ENCODE measurements at regions not wholly inside any gene's neighbourhood (a gene's known extent, or its start where the extent isn't known, plus 50 kb on each side); places are given as distances from the start of the nearest gene placed in this dataset.

DNA sequence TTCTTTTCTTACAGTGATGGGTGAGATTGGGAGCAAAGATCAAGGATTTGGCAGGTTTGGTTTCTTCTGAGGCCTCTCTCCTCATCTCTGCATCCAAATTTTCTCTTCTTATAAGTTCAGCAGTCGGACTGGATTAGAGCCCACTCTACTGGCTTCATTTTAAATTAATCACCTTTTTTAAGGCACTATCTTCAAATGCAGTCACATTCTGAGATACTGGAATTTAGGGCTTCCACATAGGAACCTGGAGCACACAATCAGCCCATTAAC, 56.5 kb upstream of the PLSCR4 start:
- CTCF ChIA-PET, result no interaction called here

DNA sequence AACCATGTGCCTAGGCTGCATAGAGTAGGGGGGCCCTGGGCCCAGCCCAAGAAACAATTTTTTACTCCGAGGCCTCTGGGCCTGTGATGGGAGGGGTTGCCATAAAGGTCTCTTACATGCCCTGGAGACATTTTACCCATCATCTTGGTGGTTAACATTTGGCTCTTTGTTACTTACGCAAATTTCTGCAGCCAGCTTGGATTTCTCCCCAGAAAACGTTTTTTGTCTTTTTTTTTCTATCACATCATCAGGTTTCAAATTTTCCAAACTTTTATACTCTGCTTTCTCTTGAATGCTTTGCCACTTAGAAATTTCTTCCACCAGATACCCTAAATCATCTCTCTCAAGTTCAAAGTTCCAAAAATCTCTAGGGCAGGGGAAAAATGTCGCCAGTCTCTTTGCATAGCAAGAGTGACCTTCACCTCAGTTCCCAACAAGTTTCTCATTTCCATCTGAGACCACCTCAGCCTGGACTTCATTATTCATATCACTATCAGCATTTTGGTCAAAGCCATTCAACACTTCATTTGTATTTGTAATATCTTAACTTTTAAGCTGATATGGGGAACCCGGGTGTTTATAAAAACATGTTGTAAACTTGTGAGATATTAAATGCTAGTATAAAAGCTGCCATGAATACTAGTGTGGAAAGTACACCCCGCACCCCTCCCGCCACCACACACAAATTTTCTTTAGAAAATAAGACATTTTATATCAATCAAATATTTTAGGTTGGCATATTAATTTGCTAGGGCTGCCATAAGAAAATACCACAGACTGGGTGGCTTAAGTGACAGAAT, 56.0 kb upstream of the PLSCR4 start:
- CTCF ChIA-PET, result no interaction called here
- TF ChIP-seq, protein P1, sequence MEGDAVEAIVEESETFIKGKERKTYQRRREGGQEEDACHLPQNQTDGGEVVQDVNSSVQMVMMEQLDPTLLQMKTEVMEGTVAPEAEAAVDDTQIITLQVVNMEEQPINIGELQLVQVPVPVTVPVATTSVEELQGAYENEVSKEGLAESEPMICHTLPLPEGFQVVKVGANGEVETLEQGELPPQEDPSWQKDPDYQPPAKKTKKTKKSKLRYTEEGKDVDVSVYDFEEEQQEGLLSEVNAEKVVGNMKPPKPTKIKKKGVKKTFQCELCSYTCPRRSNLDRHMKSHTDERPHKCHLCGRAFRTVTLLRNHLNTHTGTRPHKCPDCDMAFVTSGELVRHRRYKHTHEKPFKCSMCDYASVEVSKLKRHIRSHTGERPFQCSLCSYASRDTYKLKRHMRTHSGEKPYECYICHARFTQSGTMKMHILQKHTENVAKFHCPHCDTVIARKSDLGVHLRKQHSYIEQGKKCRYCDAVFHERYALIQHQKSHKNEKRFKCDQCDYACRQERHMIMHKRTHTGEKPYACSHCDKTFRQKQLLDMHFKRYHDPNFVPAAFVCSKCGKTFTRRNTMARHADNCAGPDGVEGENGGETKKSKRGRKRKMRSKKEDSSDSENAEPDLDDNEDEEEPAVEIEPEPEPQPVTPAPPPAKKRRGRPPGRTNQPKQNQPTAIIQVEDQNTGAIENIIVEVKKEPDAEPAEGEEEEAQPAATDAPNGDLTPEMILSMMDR (IDR thresholded peaks at IDR 0.05; ENCODE audit: control extremely low read depth, extremely low read depth, low read depth, missing control alignments), result no peak
- no peak for DNase-seq (ENCODE audit: extremely low spot score)
- POLR2A ChIA-PET, result no interaction called here

More for the DNA sequence above, 56.5 kb upstream of the PLSCR4 start:
- DNase-seq (ENCODE audit: extremely low spot score), result no peak
- POLR2A ChIA-PET, result no interaction called here
- TF ChIP-seq, protein P1 (IDR thresholded peaks at IDR 0.05; ENCODE audit: control extremely low read depth, extremely low read depth, low read depth, missing control alignments), result no peak

DNA sequence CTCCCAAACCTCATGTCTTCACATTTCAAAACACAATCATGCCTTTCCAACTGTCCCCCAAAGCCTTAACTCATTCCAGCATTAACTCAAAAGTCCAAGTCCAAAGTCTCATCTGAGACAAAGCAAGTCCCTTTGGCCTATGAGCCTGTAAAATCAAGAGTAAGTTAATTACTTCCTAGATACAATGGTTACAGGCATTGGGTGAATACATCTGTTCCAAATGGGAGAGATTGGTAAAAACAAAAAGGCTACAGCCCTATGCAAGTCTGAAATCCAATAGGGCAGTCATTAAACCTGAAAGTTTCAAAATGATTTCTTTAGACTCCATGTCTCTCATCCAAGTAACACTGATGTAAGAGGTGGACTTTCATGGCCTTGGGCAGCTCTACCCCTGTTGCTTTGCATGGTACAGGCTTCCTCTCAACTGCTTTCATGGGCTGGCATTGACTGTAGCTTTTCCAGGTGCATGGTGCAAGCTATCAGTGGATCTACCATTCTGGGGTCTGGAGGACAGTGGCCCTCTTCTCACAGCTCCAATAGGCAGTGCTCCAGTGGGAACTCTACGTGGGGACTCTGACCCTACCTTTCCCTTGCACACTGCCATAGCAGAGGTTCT, 55.0 kb upstream of the PLSCR4 start:
- TF ChIP-seq, protein P1 (IDR thresholded peaks at IDR 0.05; ENCODE audit: control extremely low read depth, extremely low read depth, low read depth, missing control alignments), result no peak
- CTCF ChIA-PET, result no interaction called here
- DNase-seq (ENCODE audit: extremely low spot score), result no peak
- POLR2A ChIA-PET, result no interaction called here

DNA sequence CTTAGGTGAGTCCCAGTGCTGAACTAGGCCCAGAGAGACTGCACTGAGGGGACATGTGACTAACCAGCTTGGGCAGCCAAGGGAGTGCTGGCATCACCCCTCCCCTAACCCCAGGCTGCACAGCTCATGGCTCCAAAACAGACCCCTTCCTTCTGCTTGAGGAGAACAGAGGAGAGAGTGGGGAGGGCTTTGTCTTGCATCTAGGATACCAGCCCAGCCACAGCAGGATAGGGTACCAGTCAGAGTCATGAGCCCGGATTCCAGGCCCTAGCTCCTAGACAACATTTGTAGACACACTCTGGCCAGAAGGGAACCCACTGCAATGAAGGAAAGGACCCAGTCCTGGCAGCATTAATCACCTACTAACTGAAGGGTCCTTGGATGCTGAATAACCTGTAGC, 49.9 kb upstream of the PLSCR4 start:
- DNase-seq (ENCODE audit: extremely low spot score), result no peak
- TF ChIP-seq, protein P1 (IDR thresholded peaks at IDR 0.05; ENCODE audit: control extremely low read depth, extremely low read depth, low read depth, missing control alignments), result no peak
- ChIA-PET CTCF (no interaction called here), POLR2A (no interaction called here)

All from GM10248 (cell line).